ENCODE measurements at regions not wholly inside any gene's neighbourhood (a gene's known extent, or its start where the extent isn't known, plus 50 kb on each side); places are given as distances from the start of the nearest gene placed in this dataset.

- in situ Hi-C loops (cut with HindIII; ENCODE audit: low pct_unique_long_range_greater_than_20kb, low sequenced_read_pairs), result no loop called here
These were observed 53.6 kb upstream of the HAAO start for GRCh38 chr2:42846026-42846425.

GRCh38 chr2:42844901-42845821 is 52.8 kb upstream of the HAAO start:
- no peak for DNase-seq (ENCODE audit: low read depth, low spot score)
- in situ Hi-C loops (cut with HindIII; ENCODE audit: low pct_unique_long_range_greater_than_20kb, low sequenced_read_pairs), result no loop called here

More at GRCh38 chr2:42846026-42846425, 53.6 kb upstream of the HAAO start:
- no peak for DNase-seq (ENCODE audit: low read depth, low spot score)

GRCh38 chr2:42844366-42844765 is 52.0 kb upstream of the HAAO start:
- in situ Hi-C loops (cut with HindIII; ENCODE audit: low pct_unique_long_range_greater_than_20kb, low sequenced_read_pairs), result no loop called here
- DNase-seq (ENCODE audit: low read depth, low spot score), result no peak

DNA sequence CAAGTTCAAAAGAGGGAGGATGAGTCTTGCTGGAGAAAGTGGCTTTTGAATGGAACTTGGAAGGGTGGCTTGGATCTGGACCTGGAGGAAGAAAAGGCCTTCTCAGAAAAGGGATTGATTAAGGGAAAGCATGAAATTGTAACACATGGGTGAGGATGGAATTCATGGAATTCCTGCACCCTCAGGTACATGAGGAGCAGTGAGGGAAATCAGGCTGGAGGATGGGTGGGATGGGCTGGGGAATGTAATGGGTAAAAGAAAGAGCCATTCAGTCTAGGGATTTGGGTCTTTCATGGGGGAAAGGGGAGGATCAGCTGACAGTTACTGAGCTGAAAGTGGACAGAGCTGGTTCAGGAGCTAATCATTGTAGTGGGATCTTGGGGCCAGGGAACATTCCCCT is 51.2 kb upstream of the HAAO start:
- DNase-seq (ENCODE audit: low read depth, low spot score), result no peak
- in situ Hi-C loops (cut with HindIII; ENCODE audit: low pct_unique_long_range_greater_than_20kb, low sequenced_read_pairs), result no loop called here

GRCh38 chr2:42843131-42843530 is 50.7 kb upstream of the HAAO start:
- DNase-seq (ENCODE audit: low read depth, low spot score), result no peak
- in situ Hi-C loops (cut with HindIII; ENCODE audit: low pct_unique_long_range_greater_than_20kb, low sequenced_read_pairs), result no loop called here

DNA sequence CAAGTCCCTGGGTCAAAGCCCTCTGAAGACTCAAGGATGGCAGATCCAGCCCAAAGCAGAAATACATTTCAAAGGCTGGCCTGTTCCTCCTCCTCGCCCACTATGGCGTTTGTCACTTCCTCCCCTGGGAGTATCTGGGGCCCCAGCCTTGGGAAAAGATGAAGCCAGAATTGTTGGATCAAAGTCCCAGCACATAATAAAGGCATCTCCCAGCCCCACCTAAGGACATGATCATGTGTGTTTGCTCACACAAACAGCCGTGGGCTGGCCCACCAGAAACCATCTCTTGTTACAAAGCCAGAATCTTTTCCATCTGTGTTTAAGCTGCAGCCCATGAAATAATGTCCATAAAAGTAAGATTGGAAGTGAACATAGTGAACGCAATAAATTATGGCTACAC is 50.1 kb upstream of the HAAO start:
- in situ Hi-C loops (cut with HindIII; ENCODE audit: low pct_unique_long_range_greater_than_20kb, low sequenced_read_pairs), result no loop called here
- no peak for DNase-seq (ENCODE audit: low read depth, low spot score)

Small RNA genes in the stretch of these regions (small RNA-seq; reads per million reads assigned to genes)
- 0 reads per million in 2 experiments for gene RNU6-242P

Measured in SK-MEL-5 (cell line).